ENCODE measurements at regions not wholly inside any gene's neighbourhood (a gene's known extent, or its start where the extent isn't known, plus 50 kb on each side); places are given as distances from the start of the nearest gene placed in this dataset.
"Not testable (repeated sequence)": the region's sequence is repeated elsewhere in the genome, so short reads cannot be mapped to it uniquely, and the experiment has no call there.

DNA sequence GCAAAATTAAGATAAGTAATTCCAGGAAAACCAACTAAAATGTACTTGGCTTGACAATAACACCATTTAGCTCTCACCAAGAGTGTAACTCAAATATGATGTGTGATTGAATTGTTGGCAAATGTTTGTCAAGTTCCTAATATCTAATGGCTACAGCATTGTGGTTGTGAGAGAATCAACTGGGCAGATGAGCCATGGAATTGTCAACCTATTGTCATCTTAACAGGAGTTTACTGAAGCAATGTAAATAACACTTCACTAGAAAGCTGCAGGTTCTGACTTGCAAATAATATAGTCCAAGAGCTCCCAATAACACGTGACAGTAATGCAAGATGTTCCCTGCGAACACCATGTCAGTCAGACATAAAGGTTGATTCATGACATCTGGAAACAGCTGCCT, 495.2 kb upstream of the MEIS1 start:
- no peaks in the 10 kb centered on the region for H3K9me3 ChIP-seq
- H3K4me3 ChIP-seq, result no peak overlapping the region
- H3K36me3 ChIP-seq (replicated peaks), result no peaks in the 10 kb centered on the region
- no peaks in the 10 kb centered on the region for H3K4me1 ChIP-seq
- in situ Hi-C loops (cut with MboI; ENCODE audit: low sequenced_read_pairs), result no loop called here
- no peak for DNase-seq (ENCODE audit: low spot score in 2 of 2)
- no peaks in the 10 kb centered on the region for H3K27me3 ChIP-seq (ENCODE audit: low read depth)

DNA sequence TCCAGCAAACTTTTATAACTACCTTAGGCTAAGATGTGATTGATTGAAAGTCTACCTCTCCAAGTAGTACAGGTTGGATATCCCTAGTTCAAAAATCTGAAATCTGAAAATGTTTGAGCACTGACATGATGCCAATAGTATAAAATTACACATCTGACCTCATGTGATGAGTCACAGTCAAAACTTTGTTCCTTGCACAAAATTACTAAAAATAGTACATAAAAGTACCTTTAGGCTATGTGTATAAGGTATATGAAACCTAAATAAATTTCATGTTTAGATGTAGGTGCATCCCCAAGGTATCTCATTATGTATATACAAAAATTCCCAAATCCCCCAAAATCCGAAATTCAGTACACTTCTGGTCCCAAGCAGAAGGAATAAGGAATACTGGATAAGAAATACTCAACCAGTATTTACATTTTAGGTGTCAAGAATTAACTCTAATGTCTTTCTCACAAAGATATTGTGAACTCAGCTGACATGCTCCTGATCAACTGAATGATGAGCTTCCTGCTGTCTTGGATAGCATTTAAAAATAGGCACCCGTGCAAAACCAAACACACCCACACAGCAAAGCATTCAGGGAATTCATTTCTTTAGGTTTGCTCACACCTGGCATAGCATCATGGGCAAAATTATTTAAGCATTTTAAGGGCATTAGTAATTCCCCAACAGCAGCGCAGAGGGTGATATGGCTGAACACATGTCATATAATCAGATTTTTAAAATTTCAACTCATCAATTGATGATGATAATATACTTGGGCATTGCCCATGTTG, 497.4 kb upstream of the MEIS1 start:
- Histone ChIP-seq H3K27me3 (ENCODE audit: low read depth) (no peaks in the 10 kb centered on the region), H3K9me3 (no peaks in the 10 kb centered on the region), H3K4me1 (no peaks in the 10 kb centered on the region), H3K36me3 (replicated peaks) (no peaks in the 10 kb centered on the region), H3K4me3 (no peak overlapping the region)
- in situ Hi-C loops (cut with MboI; ENCODE audit: low sequenced_read_pairs), result no loop called here
- DNase-seq (ENCODE audit: low spot score in 2 of 2), result no peak

DNA sequence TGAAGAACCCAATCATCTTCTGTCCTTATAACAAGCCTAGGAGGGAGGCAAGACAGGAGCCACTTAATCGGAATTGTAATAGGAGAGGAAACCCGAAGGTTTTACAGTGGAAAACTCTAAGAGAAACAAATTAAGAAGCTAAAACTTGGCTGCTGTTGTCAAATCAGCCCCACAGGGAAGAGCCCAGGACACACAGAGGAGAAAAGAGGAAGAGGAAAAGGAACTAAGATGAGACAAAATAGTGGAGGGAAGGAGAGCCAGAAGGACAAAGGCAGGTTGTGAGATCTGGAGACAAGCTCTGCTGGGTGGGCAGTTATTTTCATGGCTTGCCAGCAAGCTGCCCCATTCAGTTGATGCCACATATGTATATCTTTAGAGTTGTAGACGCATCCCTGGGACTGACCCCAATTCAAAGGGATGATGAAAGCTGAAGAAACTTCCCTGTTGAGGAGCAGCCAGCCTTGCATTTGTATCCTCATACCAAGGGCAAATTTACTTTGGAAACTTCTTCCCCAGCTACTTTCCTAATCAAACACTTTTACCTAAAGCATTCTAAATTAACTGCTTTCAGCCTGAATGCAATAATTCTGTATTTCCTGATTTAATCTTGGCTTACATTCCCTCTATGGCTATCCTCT, 499.8 kb upstream of the MEIS1 start:
- no peaks in the 10 kb centered on the region for H3K27me3 ChIP-seq (ENCODE audit: low read depth)
- no peaks in the 10 kb centered on the region for H3K4me1 ChIP-seq
- H3K4me3 ChIP-seq, result no peak overlapping the region
- H3K9me3 ChIP-seq, result no peaks in the 10 kb centered on the region
- in situ Hi-C loops (cut with MboI; ENCODE audit: low sequenced_read_pairs), result no loop called here
- no peaks in the 10 kb centered on the region for H3K36me3 ChIP-seq (replicated peaks)
- no peak for DNase-seq (ENCODE audit: low spot score in 2 of 2)

DNA sequence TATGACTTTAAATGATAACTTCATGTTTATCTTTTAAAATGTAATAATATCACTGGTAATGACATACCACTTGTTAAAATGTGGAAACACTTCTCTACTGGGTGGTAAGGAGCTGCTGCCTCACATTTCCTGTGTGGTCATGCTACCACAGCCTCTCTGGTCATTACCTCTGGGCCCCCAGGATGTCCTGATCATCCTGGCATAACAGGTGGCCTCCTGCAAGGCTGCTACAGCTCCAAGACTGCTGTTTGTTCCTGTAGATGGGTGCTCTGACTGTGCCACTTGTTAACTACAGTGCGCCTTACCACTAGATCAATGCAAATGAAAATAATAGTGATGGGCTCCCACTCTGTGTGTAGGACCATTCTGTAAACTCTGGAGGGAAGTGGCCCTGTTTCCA, 500.2 kb upstream of the SPRED2 start:
- H3K9me3 ChIP-seq, result no peaks in the 10 kb centered on the region
- H3K4me1 ChIP-seq, result no peaks in the 10 kb centered on the region
- H3K4me3 ChIP-seq, result no peak overlapping the region
- no peaks in the 10 kb centered on the region for H3K27me3 ChIP-seq (ENCODE audit: low read depth)
- in situ Hi-C loops (cut with MboI; ENCODE audit: low sequenced_read_pairs), result no loop called here
- no peaks in the 10 kb centered on the region for H3K36me3 ChIP-seq (replicated peaks)
- DNase-seq (ENCODE audit: low spot score in 2 of 2), result no peak

DNA sequence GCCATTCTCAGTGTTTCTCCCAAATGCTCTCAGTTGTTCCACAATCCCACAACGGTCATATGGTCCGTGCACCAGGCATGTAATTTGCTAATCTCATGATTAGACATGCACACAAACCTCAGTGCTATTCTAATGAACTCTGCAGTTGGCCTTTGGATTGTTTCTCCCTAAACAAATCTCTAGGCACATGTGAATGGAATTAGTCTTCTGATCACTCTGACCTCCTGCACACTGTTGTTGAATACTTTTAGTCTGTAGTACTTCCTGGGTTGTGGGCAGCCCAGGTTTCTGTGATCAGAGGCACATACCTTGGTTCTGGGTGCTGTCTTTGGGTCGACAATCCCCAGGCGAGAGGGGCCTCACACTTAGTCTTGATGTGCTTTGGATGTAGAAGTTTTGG, 498.7 kb upstream of the SPRED2 start:
- no peak for DNase-seq (ENCODE audit: low spot score in 2 of 2)
- no peaks in the 10 kb centered on the region for H3K4me1 ChIP-seq
- H3K9me3 ChIP-seq, result no peaks in the 10 kb centered on the region
- no peaks in the 10 kb centered on the region for H3K36me3 ChIP-seq (replicated peaks)
- no peak overlapping the region for H3K4me3 ChIP-seq
- H3K27me3 ChIP-seq (ENCODE audit: low read depth), result no peaks in the 10 kb centered on the region
- in situ Hi-C loops (cut with MboI; ENCODE audit: low sequenced_read_pairs), result no loop called here

DNA sequence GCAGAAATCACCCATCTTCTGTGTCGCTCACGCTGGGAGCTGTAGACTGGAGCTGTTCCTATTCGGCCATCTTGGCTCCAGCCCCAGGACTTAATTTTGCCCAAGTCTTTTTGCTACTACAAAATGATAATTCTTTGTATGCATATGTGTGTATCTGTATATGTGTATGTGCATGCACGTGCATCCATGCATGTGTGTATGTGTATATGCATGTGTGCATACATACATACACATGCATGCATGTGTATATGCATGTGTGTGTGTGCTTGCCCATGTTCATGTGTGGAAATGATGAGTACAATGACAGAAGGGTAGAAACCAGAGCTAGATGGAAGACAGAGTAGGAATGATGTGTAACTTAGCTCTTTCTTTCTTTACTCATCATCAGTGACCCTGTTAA, 497.9 kb upstream of the SPRED2 start:
- Histone ChIP-seq H3K36me3 (replicated peaks) (no peaks in the 10 kb centered on the region), H3K4me3 (no peak overlapping the region), H3K9me3 (no peaks in the 10 kb centered on the region), H3K4me1 (no peaks in the 10 kb centered on the region), H3K27me3 (ENCODE audit: low read depth) (no peaks in the 10 kb centered on the region)
- DNase-seq (ENCODE audit: low spot score in 2 of 2), result no peak
- in situ Hi-C loops (cut with MboI; ENCODE audit: low sequenced_read_pairs), result no loop called here

DNA sequence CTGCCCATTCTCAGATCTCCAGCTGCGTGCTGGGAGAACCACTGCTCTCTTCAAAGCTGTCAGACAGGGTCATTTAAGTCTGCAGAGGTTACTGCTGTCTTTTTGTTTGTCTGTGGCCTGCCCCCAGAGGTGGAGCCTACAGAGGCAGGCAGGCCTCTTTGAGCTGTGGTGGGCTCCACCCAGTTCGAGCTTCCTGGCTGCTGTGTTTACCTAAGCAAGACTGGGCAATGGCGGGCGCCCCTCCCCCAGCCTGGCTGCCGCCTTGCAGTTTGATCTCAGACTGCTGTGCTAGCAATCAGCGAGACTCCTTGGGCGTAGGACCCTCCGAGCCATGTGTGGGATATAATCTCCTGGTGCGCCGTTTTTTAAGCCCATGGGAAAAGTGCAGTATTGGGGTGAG, 497.3 kb upstream of the SPRED2 start:
- in situ Hi-C loops (cut with MboI; ENCODE audit: low sequenced_read_pairs); H3K36me3 ChIP-seq (replicated peaks); H3K4me1 ChIP-seq; H3K4me3 ChIP-seq; H3K27me3 ChIP-seq (ENCODE audit: low read depth); H3K9me3 ChIP-seq: not testable (repeated sequence)
- peak in 1 of 2 experiments; percentile 12 for DNase-seq (ENCODE audit: low spot score in 2 of 2)

DNA sequence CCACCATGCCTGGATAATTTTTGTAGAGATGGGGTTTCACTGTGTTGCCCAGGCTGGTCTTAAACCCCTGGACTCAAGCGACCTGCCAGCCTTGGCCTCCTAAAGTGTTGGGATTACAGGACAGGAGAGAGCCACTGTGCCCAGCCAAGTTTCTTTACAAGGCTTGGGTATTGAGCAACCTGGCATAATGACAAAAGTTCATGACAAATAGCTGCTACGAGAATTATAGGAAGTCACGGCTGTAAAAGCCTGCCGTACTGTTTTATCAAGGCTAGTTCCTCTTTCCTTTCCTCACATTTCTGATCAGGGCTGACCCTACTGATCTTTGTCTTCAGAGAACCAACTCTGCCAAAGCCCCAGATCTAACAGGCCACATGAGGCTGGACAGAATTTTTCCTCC, 490.4 kb upstream of the SPRED2 start:
- no peak overlapping the region for H3K4me3 ChIP-seq
- in situ Hi-C loops (cut with MboI; ENCODE audit: low sequenced_read_pairs), result no loop called here
- H3K27me3 ChIP-seq (ENCODE audit: low read depth), result no peaks in the 10 kb centered on the region
- no peaks in the 10 kb centered on the region for H3K4me1 ChIP-seq
- DNase-seq (ENCODE audit: low spot score in 2 of 2), result no peak
- H3K36me3 ChIP-seq (replicated peaks), result no peaks in the 10 kb centered on the region
- H3K9me3 ChIP-seq, result no peaks in the 10 kb centered on the region

DNA sequence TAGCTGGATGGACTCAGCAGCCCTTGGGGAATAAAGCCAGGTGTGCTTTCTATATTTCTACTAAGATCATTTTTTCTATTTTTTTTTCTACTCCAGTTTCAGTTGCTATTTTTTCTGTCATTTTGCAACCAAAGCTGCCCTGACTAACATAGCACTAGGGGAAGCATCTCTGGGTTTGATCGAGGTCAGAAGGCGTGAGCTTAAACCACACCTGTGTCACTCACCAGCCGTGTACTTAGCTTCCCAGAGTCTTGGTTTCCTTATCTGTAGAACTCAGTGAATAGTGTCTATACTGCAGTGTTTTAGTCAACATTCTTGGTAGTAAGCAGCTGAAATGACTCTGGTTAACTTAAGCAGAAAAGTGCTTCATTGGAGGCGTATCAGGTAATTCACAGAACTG, 489.6 kb upstream of the SPRED2 start:
- no peaks in the 10 kb centered on the region for H3K4me1 ChIP-seq
- H3K4me3 ChIP-seq, result no peak overlapping the region
- H3K36me3 ChIP-seq (replicated peaks), result no peaks in the 10 kb centered on the region
- no peaks in the 10 kb centered on the region for H3K27me3 ChIP-seq (ENCODE audit: low read depth)
- H3K9me3 ChIP-seq, result no peaks in the 10 kb centered on the region
- in situ Hi-C loops (cut with MboI; ENCODE audit: low sequenced_read_pairs), result no loop called here
- no peak for DNase-seq (ENCODE audit: low spot score in 2 of 2)

DNA sequence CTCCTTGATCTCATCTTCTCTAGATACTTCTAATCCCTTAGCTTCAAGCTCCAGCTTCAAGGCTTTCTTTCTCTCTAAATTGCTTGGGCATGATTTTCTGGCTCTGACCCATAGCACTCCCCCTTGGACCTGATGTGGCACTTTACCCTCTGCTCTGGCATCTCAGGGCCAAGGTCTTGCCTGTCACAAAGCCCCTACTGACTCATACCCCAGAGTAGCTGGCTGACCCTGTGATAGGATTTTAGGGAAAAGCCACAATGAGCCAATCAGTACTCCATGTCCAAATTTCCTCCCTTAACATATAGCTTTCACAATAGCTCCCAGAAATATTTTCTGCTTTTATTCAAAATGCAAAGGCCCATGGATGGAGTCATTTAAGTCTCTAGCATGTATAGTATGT, 488.7 kb upstream of the SPRED2 start:
- DNase-seq (ENCODE audit: low spot score in 2 of 2), result no peak
- Histone ChIP-seq H3K27me3 (ENCODE audit: low read depth) (no peaks in the 10 kb centered on the region), H3K36me3 (replicated peaks) (no peaks in the 10 kb centered on the region), H3K4me3 (no peak overlapping the region), H3K4me1 (no peaks in the 10 kb centered on the region), H3K9me3 (no peaks in the 10 kb centered on the region)
- in situ Hi-C loops (cut with MboI; ENCODE audit: low sequenced_read_pairs), result no loop called here

DNA sequence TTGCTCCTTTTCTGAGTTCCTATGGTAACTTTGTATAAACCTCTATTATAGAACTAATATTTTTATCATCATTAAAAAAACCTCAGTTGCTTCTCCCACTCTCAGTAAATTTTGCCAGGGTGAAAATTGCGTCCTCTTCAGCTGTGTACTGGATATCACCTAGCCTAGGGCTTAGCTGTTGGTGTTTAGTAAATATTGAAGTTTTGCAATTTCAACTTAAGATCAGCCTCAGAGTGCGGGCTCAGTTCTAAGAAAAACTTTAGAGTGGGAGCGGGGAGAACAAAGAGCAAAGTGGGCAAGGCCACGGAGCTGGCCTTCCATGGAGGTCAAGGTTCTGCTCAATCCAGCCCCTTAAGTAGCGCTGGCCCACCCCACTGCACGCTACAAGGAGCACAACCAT, 488.3 kb upstream of the SPRED2 start:
- H3K27me3 ChIP-seq (ENCODE audit: low read depth), result no peaks in the 10 kb centered on the region
- H3K4me3 ChIP-seq, result no peak overlapping the region
- in situ Hi-C loops (cut with MboI; ENCODE audit: low sequenced_read_pairs), result no loop called here
- H3K9me3 ChIP-seq, result no peaks in the 10 kb centered on the region
- no peak for DNase-seq (ENCODE audit: low spot score in 2 of 2)
- H3K4me1 ChIP-seq, result no peaks in the 10 kb centered on the region
- H3K36me3 ChIP-seq (replicated peaks), result no peaks in the 10 kb centered on the region

DNA sequence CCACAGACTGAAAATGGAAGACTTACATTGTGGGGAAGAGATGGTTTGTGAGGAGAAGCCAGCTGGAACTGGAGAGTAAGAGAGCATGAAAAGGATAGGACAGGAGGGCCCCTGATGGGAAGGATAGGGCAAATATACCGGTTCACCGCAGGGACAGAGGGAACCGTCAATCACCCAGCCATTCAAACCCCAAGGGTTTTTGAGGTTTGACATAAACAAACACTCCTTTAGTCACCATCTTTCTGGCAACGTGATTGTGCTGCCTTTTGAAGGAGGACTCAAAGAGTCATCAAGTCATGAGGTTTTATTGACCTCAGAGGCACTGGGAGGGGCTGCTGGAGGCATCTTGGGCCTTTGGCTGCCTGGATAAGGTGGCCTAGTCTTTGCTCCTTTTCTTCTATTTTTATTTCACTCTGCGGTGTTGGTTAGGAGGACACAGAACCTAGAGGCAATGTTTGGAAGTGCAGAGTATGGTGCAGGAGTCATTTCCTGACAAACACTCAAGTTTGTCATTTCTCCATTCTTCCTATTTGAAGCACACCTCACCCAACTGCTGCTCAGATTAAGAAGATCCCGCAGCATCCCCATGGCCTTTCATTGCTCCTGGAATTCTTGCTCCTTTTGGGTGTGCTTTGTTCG, 487.3 kb upstream of the SPRED2 start:
- no peak overlapping the region for H3K4me3 ChIP-seq
- H3K36me3 ChIP-seq (replicated peaks), result no peaks in the 10 kb centered on the region
- H3K27me3 ChIP-seq (ENCODE audit: low read depth), result no peaks in the 10 kb centered on the region
- no peaks in the 10 kb centered on the region for H3K4me1 ChIP-seq
- no peak for DNase-seq (ENCODE audit: low spot score in 2 of 2)
- in situ Hi-C loops (cut with MboI; ENCODE audit: low sequenced_read_pairs), result no loop called here
- no peaks in the 10 kb centered on the region for H3K9me3 ChIP-seq

DNA sequence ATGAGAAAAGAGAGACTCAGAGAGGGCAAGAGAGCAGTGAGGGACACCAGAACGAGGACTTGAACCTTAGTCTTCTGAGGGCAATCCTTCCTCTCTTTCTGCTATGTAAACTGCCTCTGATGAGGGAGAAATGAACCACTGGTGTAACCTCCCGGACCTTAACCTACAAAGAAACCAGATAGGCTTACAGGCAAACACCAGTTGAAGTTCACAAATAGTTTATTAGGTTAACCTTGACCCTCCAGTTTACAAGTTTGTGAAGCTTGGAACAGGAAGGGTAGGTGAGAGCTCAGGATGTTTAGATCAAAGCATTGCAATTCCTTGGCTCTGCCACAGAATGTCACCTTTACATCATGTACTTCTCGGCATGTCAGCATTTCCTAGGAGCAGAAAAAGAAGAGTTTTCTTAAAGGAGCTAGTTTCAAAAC, 486.4 kb upstream of the SPRED2 start:
- no peaks in the 10 kb centered on the region for H3K9me3 ChIP-seq
- H3K4me1 ChIP-seq, result no peaks in the 10 kb centered on the region
- no peaks in the 10 kb centered on the region for H3K36me3 ChIP-seq (replicated peaks)
- no peak for DNase-seq (ENCODE audit: low spot score in 2 of 2)
- H3K27me3 ChIP-seq (ENCODE audit: low read depth), result no peaks in the 10 kb centered on the region
- in situ Hi-C loops (cut with MboI; ENCODE audit: low sequenced_read_pairs), result no loop called here
- H3K4me3 ChIP-seq, result no peak overlapping the region

DNA sequence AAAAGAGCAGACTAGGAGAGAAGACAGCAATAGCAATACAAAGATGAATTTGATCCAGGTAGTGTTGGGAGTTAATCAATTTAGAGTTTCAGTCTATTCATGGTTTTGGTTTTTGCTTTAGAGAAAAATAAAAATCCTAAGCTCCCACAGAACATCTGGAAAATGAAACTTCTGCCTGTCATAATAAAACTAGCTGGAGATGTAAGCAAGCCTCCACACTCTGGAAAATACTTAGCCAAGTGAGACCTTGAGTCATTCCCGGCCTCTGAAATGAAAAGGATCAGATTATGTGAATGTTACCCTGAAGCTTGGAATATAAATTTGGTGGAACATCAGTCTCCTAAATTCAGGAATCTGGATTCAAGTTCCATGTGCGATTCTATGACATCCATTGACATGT, 485.6 kb upstream of the SPRED2 start:
- H3K9me3 ChIP-seq, result no peaks in the 10 kb centered on the region
- no peaks in the 10 kb centered on the region for H3K36me3 ChIP-seq (replicated peaks)
- no peaks in the 10 kb centered on the region for H3K27me3 ChIP-seq (ENCODE audit: low read depth)
- DNase-seq (ENCODE audit: low spot score in 2 of 2), result no peak
- no peak overlapping the region for H3K4me3 ChIP-seq
- in situ Hi-C loops (cut with MboI; ENCODE audit: low sequenced_read_pairs), result no loop called here
- H3K4me1 ChIP-seq, result no peaks in the 10 kb centered on the region
